Parathyroid adenoma (tissue), 2 donors: ENCODE measurements at regions not wholly inside any gene's neighbourhood (a gene's known extent, or its start where the extent isn't known, plus 50 kb on each side); places are given as distances from the start of the nearest gene placed in this dataset.

Experiments
- H2AFZ ChIP-seq: fragments of 300-600 bp; sonication (generic); one replicate; pipeline ENCODE4 v1.7.0; 2017; ENCODE audit warnings: antibody characterized with exemption, mild to moderate bottlenecking
- H3K27ac ChIP-seq: fragments of 300-600 bp; sonication (generic); one replicate; pipeline ENCODE4 v1.7.0; 2017
- H3K27me3 ChIP-seq: fragments of 300-600 bp; sonication (generic); one replicate; pipeline ENCODE4 v1.7.0; 2017; ENCODE audit warnings: low read length; ENCODE audit not compliant: control insufficient read depth, insufficient read depth
- H3K36me3 ChIP-seq: fragments of 300-600 bp; sonication (generic); one replicate; pipeline ENCODE4 v1.7.0; 2017; ENCODE audit warnings: low read length; ENCODE audit not compliant: control insufficient read depth, insufficient read depth
- H3K4me1 ChIP-seq: fragments of 300-600 bp; sonication (generic); one replicate; pipeline ENCODE4 v1.7.0; 2017; ENCODE audit warnings: control low read depth
- H3K4me2 ChIP-seq: fragments of 300-600 bp; sonication (generic); one replicate; pipeline ENCODE4 v1.7.0; 2017; ENCODE audit warnings: low read length
- H3K4me3 ChIP-seq: fragments of 300-600 bp; sonication (generic); one replicate; pipeline ENCODE4 v1.7.0; 2017; ENCODE audit warnings: low read depth, low read length
- H3K79me2 ChIP-seq: fragments of 300-600 bp; sonication (generic); one replicate; pipeline ENCODE4 v1.7.0; 2017; ENCODE audit warnings: control low read depth
- H3K9ac ChIP-seq: fragments of 300-600 bp; sonication (generic); one replicate; pipeline ENCODE4 v1.7.0; 2017; ENCODE audit warnings: mild to moderate bottlenecking
- H3K9me3 ChIP-seq: fragments of 300-600 bp; sonication (generic); one replicate; pipeline ENCODE4 v1.7.0; 2017; ENCODE audit warnings: low read length; ENCODE audit not compliant: control insufficient read depth
- CTCF ChIP-seq: fragments of 300-600 bp; sonication (generic); IDR thresholded peaks from one replicate; pipeline ENCODE4 v1.7.0; 2017; ENCODE audit warnings: antibody characterized with exemption, mild to moderate bottlenecking
- donor health status: primary hyperparathyroidism.

GRCh38 chr12:127398016-127398710 is 868.8 kb upstream of the TMEM132C start:
- Histone ChIP-seq H3K9me3 (no peaks in the 10 kb centered on the region), H3K9ac (no peak overlapping the region), H2AFZ (no peak overlapping the region), H3K4me2 (no peak overlapping the region), H3K79me2 (no peaks in the 10 kb centered on the region), H3K4me1 (no peaks in the 10 kb centered on the region), H3K36me3 (no peaks in the 10 kb centered on the region), H3K4me3 (no peak overlapping the region), H3K27ac (no peak overlapping the region), H3K27me3 (no peaks in the 10 kb centered on the region)
- TF ChIP-seq CTCF, result no peak

GRCh38 chr12:127399451-127399850 is 867.5 kb upstream of the TMEM132C start:
- H3K9ac ChIP-seq, result no peak overlapping the region
- TF ChIP-seq CTCF, result no peak
- no peak overlapping the region for H2AFZ ChIP-seq
- H3K9me3 ChIP-seq, result no peaks in the 10 kb centered on the region
- no peaks in the 10 kb centered on the region for H3K4me1 ChIP-seq
- H3K27ac ChIP-seq, result no peak overlapping the region
- no peaks in the 10 kb centered on the region for H3K79me2 ChIP-seq
- H3K27me3 ChIP-seq, result no peaks in the 10 kb centered on the region
- H3K4me2 ChIP-seq, result no peak overlapping the region
- no peak overlapping the region for H3K4me3 ChIP-seq
- no peaks in the 10 kb centered on the region for H3K36me3 ChIP-seq

DNA sequence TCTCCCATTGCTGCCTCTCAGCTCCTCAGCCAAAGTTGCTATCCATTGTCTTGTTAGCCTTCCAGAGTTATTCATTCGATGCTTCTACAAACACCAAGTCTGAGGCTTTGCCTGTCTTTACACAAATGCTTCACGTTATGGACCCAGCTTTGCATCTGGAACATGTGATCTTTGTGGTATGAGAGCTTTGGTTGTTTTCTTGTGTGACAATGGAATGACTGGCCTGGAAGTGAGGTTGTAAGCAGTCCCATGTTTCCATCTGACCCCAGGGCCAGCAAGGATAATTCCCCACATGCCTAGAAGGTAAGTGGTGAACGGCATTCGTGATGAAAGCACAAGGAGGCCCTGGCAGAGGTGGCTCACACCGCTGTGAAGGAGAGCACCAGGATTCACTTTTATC is 866.7 kb upstream of the TMEM132C start:
- Histone ChIP-seq H3K4me1 (no peaks in the 10 kb centered on the region), H3K27ac (no peak overlapping the region), H2AFZ (no peak overlapping the region), H3K79me2 (no peaks in the 10 kb centered on the region), H3K4me3 (no peak overlapping the region), H3K4me2 (no peak overlapping the region), H3K9me3 (no peaks in the 10 kb centered on the region), H3K36me3 (no peaks in the 10 kb centered on the region), H3K9ac (no peak overlapping the region), H3K27me3 (no peaks in the 10 kb centered on the region)
- no peak for TF ChIP-seq CTCF

DNA sequence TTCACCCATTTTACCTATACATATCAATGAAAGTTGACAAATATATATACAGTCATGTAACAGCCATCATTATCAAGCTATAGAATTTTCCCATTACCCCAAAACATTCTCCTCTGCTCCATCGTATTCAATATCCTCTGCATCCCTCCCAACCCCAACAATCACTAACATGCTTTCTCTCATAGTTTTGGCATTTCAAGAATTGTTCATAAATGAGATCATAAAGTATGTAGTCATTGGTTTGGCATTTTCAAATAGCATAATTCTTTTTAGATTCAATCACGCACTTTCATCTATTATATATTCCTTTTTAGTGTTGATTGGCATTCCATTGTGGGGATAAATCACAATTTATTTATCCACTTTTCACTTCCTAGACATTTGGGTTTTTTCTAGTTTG is 866.0 kb upstream of the TMEM132C start:
- no peaks in the 10 kb centered on the region for H3K4me1 ChIP-seq
- H3K4me2 ChIP-seq, result no peak overlapping the region
- no peak for TF ChIP-seq CTCF
- H3K4me3 ChIP-seq, result no peak overlapping the region
- H3K27me3 ChIP-seq, result no peaks in the 10 kb centered on the region
- no peaks in the 10 kb centered on the region for H3K9me3 ChIP-seq
- H3K27ac ChIP-seq, result no peak overlapping the region
- H3K36me3 ChIP-seq, result no peaks in the 10 kb centered on the region
- no peak overlapping the region for H3K9ac ChIP-seq
- H3K79me2 ChIP-seq, result no peaks in the 10 kb centered on the region
- no peak overlapping the region for H2AFZ ChIP-seq

DNA sequence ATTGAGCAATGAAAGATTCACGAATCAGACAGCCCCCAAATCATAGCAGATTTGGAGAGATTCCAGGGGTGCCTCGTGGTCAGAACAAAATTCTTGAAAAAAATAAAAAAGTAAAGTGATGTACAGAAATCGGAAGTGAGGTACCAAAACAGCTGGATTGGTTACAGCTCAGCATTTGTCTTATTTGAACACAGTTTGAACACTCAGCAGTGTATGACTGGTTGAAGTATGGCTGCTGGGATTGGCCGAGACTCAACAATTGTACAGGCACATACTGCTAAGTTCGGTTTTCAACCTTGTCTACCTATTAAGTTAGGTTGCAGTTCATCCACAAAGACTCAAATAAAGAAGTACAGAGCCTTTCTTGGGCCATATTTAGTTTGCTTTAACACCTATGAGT is 865.4 kb upstream of the TMEM132C start:
- H3K9me3 ChIP-seq, result no peaks in the 10 kb centered on the region
- H3K4me2 ChIP-seq, result no peak overlapping the region
- no peaks in the 10 kb centered on the region for H3K79me2 ChIP-seq
- H2AFZ ChIP-seq, result no peak overlapping the region
- no peak overlapping the region for H3K9ac ChIP-seq
- H3K27me3 ChIP-seq, result no peaks in the 10 kb centered on the region
- H3K4me3 ChIP-seq, result no peak overlapping the region
- H3K4me1 ChIP-seq, result no peaks in the 10 kb centered on the region
- no peak overlapping the region for H3K27ac ChIP-seq
- TF ChIP-seq CTCF, result no peak
- no peaks in the 10 kb centered on the region for H3K36me3 ChIP-seq
